EL (cell line): ENCODE measurements at regions not wholly inside any gene's neighbourhood (a gene's known extent, or its start where the extent isn't known, plus 50 kb on each side); places are given as distances from the start of the nearest gene placed in this dataset.
"Not testable (repeated sequence)": the region's sequence is repeated elsewhere in the genome, so short reads cannot be mapped to it uniquely, and the experiment has no call there.

Experiments used
- DNase-seq: peaks from one replicate; pipeline ENCODE4 v3.0.0-alpha.2; 2016

DNA sequence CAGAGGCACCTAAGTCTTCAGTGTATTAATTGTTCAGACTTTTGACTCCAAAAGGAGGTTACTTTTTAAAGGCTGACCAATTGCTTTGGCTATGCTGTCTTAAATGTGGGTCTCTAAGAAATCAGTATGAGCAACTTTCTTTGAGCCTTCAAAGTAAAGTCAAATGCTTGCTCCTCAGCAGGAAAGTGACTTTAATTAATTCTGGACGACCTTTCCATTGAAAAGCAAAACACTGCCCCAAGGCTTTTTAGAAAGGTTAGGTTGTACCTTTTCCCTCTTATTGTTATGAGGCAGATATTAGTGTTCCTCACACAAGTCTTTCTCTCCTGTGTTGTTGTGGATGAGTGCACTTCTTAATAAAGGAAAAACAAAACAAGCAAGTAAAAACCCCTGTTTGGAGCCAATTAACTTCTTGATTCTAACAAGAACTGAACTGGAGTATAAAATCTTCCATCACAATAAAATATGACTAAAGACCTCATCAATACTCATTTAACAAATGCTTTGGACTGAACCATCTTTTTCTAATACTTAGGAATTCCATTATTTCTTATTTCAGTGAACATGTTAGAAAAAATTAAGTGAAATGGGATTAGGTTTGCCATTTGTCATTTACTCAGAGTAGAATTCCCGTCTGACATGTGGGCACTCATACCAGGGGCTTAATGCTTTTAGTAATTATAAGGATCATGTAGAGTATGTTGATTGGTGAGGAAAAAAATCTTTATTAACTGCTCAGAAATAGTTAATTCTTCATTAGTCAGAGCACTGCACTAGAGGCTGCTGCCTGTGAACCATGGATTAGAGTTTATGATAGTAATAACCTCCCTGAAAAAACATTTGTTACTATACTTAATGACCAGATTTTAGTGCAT, 159.1 kb upstream of the ZNF608 start:
- DNase-seq = no peak

DNA sequence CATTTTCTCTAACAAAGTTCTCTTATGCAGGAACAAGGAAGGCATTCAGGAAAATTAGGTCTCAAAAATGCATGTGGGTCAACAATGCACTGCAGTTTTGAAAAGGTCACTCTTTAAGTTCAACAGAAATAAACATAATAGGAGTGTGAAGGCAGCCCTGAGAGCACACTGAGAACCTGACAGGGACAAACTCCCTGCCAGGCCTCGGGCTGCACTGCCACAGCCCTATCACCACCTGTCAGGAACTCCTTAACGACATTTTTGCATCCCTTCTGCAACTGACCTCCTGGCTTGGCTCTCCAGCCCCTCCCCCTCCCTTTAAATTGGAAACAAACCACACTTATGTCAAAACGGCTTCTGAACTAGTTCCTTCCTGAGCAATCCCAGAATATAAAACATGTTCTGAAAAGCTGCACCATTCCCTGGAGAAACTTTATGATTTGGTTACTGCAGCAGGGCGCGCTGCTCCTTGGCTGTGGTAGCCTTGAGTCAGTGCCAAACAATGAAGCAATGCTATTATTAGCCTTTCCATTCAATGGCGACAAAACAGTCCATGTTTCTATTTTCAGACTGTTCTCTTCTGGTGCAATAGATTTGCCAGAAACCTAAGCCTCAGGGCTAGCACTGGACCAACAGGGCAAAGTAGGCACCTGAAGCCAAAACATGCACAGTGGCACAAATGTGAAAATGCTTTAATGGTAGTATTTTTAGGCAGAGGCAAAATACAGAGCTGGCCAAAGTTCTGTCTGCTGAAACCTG, 160.1 kb upstream of the ZNF608 start:
- DNase-seq = peak; percentile 40

GRCh38 chr5:124907098-124907644, 160.7 kb upstream of the ZNF608 start:
- DNase-seq = no peak

DNA sequence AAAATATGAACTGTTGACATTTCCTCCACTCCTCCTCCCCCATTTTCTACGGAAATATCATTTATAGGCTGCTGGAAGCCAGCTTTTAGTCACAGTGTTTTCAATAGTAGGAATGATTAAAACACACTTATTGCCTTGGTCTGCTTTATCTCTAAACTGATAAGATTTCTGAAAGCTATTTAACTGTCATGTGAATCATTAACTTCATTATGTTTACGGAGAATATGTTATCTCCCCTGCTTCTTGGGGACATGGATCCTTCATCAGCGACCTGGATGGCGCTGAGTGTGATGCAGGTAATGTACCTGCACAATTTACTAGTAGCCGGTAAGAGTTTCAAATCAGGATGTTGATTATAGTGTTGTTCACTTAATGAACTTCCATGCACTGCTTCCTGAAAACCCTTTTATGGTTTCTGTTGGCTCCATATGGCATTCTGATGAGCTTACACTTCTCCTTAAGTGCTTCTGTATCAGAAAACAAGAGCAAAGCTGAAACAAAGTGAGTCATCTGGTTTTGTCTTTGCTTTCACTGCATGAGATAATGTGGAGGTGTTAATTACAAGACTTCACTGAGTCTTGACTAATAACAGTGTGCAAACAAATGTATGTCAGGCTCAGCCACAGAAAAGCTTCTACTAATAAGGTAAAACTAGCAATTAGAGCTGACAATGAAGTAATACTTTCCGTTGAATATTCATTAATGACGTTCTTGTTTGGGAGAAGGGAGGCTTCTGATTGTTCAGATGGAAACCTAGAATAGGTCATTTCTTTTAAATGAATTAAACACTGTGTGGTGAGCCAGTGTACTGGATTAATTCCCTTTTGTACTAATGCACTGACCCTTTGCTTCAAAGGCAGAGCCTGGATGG, 162.4 kb upstream of the ZNF608 start:
- DNase-seq = no peak

DNA sequence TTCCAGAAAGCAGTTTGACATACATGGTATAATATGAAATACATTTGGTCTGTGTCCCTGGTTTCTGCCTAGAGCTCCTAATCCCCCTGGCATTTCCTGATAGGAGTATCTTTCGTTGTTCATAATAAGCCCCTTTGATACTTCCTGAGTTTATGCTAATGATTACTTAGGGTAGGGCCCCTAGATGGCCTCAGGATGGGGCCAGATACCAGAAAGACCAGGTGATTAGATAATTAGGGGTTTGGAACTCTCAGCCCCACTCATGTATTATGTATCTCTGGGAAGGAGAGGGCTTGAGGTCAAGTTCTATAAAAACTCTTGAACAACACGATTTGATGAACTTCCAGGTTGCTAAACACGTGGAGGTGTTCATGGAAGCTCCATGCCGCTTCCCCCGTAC, 163.3 kb upstream of the ZNF608 start:
- no peak for DNase-seq

- no peak for DNase-seq
Measured at GRCh38 chr5:124910354-124911016, 164.0 kb upstream of the ZNF608 start.

- DNase-seq = no peak
Measured at GRCh38 chr5:124912638-124913328, 166.3 kb upstream of the ZNF608 start.

DNA sequence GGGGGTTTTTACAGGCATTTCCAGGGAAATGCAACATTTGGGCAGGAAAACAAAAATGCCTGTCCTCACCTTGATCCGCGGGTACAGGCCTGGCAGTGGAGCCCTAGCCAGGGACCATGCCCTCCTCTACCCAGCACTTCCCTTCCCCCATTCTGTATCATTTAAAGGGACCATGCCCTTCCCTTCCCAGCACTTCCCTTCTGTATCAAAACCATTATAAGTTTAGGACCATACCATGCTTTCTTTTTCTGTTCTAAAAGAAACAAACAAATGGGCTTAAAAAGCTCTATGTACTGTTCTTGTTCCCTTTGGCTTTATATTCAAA, 166.9 kb upstream of the ZNF608 start:
- no peak for DNase-seq

DNA sequence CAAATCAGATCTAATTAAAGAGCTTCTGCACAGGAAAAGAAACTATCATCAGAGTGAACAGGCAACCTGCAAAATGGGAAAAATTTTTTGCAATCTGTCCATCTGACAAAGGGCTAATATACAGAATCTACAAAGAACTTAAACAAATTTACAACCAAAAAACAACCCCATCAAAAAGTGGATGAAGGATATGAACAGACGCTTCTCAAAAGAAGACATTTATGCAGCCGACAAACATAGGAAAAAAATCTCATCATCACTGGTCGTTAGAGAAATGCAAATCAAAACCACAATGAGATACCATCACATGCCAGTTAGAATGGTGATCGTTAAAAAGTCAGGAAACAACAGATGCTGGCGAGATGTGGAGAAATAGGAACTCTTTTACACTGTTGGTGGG, 169.9 kb upstream of the ZNF608 start:
- not testable (repeated sequence) for DNase-seq

- DNase-seq = no peak
Measured at GRCh38 chr5:124918618-124919017, 172.2 kb upstream of the ZNF608 start.

DNA sequence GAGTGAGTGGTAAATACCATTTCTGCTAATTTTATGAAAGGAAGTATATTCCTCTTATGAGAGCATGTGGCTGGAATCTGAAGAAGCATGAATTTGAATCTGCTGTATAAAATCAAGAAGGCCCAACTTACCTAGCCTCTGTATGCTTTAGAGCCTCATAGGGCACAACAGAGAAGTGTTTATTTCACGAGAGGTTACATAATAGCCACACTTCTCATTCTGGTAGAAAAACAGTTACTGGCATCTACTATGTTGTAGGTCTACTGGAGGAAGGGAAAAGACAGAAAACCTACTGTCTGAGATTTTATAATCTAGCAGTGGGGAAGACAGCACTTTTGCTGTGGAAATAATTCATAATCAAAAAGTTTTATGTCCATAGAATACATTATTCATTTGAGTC, 172.6 kb upstream of the ZNF608 start:
- DNase-seq = no peak

- no peak for DNase-seq
Measured at GRCh38 chr5:124919747-124920525, 173.5 kb upstream of the ZNF608 start.

DNA sequence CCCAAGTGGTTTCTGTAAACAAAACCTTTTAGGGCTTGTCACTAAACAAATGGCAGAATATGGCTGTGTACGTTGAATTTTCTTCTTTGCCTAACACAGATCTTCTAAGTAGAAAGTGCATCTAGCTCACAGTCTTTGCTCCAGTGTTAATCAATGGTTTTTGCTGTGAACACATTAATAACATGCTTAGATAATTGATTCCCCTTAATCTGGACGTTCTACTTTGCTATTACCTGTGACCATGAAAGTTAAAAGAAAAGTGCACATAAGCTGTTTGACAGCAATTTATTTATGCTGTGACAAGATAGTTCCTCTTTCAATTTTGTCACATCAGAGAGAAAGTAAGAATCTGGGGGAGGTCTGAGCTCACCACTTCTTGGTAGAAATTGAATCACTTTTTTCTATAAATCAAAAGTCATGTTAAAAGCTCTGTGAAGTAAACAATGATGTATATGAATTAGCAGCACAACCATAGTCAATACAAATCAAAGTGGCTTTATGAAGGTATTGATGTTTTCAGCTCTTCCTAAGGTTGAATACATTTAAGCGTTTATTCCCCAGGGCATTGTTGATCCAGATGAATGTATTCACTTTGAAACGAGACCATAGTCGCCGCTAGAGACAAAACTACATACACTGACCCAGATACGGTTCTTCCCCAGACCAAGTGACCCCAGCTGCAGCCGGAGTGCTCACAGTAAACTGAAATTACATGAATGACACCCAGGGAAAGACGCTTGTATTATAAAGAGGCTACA, 174.6 kb upstream of the ZNF608 start:
- no peak for DNase-seq

DNA sequence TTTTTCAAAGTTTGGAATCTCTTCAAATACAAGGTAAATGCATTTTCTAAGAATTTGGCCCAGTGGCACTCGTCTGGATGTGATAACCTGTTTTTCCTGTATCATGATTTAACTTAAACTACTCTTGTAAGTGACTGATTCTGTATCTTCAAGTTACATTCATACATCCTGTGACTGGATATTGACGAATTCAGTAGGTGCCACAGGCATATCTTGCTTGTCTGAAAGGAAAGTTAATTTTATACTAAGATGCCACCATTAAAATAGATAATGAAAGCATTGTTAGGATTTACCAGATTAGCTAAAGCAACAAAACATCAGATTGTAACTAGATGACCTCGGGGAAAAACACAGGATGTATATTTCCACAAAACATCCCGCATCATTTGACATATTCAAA, 175.3 kb upstream of the ZNF608 start:
- no peak for DNase-seq

- DNase-seq = no peak
Measured at GRCh38 chr5:124922255-124922975, 176.0 kb upstream of the ZNF608 start.

DNA sequence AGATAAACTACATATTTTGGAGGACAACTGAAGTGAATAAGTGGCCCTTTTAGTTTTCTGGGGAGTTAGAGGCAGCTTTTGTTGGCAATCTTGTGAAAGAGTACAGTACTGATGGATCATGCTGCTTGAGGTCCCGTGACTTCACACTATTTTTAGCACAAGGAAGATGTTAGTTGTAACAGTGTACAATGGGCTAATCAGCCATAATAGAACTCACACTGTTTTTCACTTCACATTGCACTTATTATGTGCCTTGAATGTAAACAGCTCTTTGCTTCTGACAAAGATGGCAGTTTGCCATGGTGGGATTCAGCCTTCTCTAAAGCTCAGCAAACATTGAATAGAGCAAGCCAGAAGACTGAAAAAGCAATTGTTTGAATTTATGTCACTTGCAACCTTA, 176.7 kb upstream of the ZNF608 start:
- DNase-seq = no peak

- DNase-seq = no peak
Measured at GRCh38 chr5:124924729-124925128, 178.3 kb upstream of the ZNF608 start.

GRCh38 chr5:124927735-124928134, 181.3 kb upstream of the ZNF608 start:
- peak; percentile 68 for DNase-seq

- no peak for DNase-seq
Measured at GRCh38 chr5:124929000-124929399, 182.6 kb upstream of the ZNF608 start.
